H1 (cell line): ENCODE measurements at regions not wholly inside any gene's neighbourhood (a gene's known extent, or its start where the extent isn't known, plus 50 kb on each side); places are given as distances from the start of the nearest gene placed in this dataset.

Source experiments
- CHD1 ChIP-seq: IDR thresholded peaks from 2 replicates; pipeline ENCODE4 v1.6.1; 2012; ENCODE audit warnings: low read depth, low read length, improper control_type of control experiment
- CREB1 ChIP-seq: IDR thresholded peaks from 2 replicates; pipeline ENCODE4 v1.6.1; 2012; ENCODE audit warnings: inconsistent platforms
- EZH2 ChIP-seq: fragments of 200-600 bp; sonication (generic); IDR thresholded peaks from 2 replicates; pipeline ENCODE4 v1.7.1; 2012; ENCODE audit warnings: low read depth, mild to moderate bottlenecking, moderate library complexity, low read length, inconsistent platforms; ENCODE audit not compliant: severe bottlenecking
- RXRA ChIP-seq: IDR thresholded peaks from 2 replicates; pipeline ENCODE4 v1.6.1; 2011; ENCODE audit warnings: low read depth, mild to moderate bottlenecking, low read length, moderate library complexity; ENCODE audit not compliant: insufficient read depth
- TF ChIP-seq, protein P1 (sequence below): fragments of 300-600 bp; sonication (generic); IDR thresholded peaks from 2 replicates; pipeline ENCODE4 v1.7.1; 2012; ENCODE audit warnings: low read length, moderate library complexity, mild to moderate bottlenecking, inconsistent platforms; ENCODE audit not compliant: insufficient replicate concordance
- TF ChIP-seq, protein P2 (sequence below): IDR thresholded peaks from 2 replicates; pipeline ENCODE4 v1.6.1; 2012; ENCODE audit warnings: inconsistent platforms

DNA sequence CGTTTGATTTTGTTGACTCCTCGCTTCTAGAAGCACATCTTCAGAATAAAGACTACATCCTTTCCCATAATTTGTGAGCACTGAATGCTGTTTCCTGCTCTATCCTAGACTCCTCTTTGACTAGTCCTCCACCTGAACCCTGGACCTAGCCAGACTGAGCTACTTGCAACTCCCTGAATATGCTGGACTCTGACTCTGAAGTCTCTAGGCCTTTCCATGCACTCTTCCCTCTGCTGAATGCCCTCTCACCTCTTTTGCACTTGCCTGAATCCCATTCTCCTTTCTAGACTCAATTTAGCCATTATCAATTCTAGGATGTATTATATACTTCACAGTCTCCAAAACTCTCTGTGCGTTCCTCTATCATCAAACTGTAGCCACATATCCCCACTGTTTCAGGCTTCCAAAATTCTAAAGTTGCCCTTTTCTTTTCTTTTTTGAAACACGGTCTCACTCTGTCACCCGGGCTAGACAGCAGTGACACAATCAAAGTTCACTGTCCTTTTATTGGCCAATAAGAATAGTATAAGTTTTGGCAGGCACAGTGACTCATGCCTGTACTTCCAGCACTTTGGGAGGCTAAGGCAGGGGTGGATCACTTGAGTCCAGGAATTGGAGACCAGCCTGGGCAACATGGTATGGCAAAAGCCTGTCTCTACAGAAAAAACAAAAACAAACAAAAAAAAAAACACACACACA is 127.0 kb downstream of the LTN1 start (continued):
- TF ChIP-seq, protein P1, sequence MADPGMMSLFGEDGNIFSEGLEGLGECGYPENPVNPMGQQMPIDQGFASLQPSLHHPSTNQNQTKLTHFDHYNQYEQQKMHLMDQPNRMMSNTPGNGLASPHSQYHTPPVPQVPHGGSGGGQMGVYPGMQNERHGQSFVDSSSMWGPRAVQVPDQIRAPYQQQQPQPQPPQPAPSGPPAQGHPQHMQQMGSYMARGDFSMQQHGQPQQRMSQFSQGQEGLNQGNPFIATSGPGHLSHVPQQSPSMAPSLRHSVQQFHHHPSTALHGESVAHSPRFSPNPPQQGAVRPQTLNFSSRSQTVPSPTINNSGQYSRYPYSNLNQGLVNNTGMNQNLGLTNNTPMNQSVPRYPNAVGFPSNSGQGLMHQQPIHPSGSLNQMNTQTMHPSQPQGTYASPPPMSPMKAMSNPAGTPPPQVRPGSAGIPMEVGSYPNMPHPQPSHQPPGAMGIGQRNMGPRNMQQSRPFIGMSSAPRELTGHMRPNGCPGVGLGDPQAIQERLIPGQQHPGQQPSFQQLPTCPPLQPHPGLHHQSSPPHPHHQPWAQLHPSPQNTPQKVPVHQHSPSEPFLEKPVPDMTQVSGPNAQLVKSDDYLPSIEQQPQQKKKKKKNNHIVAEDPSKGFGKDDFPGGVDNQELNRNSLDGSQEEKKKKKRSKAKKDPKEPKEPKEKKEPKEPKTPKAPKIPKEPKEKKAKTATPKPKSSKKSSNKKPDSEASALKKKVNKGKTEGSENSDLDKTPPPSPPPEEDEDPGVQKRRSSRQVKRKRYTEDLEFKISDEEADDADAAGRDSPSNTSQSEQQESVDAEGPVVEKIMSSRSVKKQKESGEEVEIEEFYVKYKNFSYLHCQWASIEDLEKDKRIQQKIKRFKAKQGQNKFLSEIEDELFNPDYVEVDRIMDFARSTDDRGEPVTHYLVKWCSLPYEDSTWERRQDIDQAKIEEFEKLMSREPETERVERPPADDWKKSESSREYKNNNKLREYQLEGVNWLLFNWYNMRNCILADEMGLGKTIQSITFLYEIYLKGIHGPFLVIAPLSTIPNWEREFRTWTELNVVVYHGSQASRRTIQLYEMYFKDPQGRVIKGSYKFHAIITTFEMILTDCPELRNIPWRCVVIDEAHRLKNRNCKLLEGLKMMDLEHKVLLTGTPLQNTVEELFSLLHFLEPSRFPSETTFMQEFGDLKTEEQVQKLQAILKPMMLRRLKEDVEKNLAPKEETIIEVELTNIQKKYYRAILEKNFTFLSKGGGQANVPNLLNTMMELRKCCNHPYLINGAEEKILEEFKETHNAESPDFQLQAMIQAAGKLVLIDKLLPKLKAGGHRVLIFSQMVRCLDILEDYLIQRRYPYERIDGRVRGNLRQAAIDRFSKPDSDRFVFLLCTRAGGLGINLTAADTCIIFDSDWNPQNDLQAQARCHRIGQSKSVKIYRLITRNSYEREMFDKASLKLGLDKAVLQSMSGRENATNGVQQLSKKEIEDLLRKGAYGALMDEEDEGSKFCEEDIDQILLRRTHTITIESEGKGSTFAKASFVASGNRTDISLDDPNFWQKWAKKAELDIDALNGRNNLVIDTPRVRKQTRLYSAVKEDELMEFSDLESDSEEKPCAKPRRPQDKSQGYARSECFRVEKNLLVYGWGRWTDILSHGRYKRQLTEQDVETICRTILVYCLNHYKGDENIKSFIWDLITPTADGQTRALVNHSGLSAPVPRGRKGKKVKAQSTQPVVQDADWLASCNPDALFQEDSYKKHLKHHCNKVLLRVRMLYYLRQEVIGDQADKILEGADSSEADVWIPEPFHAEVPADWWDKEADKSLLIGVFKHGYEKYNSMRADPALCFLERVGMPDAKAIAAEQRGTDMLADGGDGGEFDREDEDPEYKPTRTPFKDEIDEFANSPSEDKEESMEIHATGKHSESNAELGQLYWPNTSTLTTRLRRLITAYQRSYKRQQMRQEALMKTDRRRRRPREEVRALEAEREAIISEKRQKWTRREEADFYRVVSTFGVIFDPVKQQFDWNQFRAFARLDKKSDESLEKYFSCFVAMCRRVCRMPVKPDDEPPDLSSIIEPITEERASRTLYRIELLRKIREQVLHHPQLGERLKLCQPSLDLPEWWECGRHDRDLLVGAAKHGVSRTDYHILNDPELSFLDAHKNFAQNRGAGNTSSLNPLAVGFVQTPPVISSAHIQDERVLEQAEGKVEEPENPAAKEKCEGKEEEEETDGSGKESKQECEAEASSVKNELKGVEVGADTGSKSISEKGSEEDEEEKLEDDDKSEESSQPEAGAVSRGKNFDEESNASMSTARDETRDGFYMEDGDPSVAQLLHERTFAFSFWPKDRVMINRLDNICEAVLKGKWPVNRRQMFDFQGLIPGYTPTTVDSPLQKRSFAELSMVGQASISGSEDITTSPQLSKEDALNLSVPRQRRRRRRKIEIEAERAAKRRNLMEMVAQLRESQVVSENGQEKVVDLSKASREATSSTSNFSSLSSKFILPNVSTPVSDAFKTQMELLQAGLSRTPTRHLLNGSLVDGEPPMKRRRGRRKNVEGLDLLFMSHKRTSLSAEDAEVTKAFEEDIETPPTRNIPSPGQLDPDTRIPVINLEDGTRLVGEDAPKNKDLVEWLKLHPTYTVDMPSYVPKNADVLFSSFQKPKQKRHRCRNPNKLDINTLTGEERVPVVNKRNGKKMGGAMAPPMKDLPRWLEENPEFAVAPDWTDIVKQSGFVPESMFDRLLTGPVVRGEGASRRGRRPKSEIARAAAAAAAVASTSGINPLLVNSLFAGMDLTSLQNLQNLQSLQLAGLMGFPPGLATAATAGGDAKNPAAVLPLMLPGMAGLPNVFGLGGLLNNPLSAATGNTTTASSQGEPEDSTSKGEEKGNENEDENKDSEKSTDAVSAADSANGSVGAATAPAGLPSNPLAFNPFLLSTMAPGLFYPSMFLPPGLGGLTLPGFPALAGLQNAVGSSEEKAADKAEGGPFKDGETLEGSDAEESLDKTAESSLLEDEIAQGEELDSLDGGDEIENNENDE: no peak
- TF ChIP-seq CREB1 (no peak), CHD1 (no peak), RXRA (no peak), EZH2 (no peak)
- TF ChIP-seq, protein P2, sequence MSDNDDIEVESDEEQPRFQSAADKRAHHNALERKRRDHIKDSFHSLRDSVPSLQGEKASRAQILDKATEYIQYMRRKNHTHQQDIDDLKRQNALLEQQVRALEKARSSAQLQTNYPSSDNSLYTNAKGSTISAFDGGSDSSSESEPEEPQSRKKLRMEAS: no peak
